GM12872 (cell line): ENCODE measurements at regions not wholly inside any gene's neighbourhood (a gene's known extent, or its start where the extent isn't known, plus 50 kb on each side); places are given as distances from the start of the nearest gene placed in this dataset.

Experiments
- CTCF ChIP-seq: IDR thresholded peaks from 3 replicates; pipeline ENCODE4 v1.5.1; 2011; ENCODE audit warnings: low read depth, mild to moderate bottlenecking, low read length, moderate library complexity; ENCODE audit not compliant: insufficient read depth

- no peak for TF ChIP-seq CTCF
Observed at GRCh38 chr10:4264209-4264865, 479.3 kb upstream of the KLF6 start.

- no peak for TF ChIP-seq CTCF
Observed at GRCh38 chr10:4263601-4263921, 478.6 kb upstream of the KLF6 start.

GRCh38 chr10:4262870-4263600 is 478.0 kb upstream of the KLF6 start:
- no peak for TF ChIP-seq CTCF

- TF ChIP-seq CTCF, result no peak
Observed at GRCh38 chr10:4262449-4262848, 477.4 kb upstream of the KLF6 start.

- no peak for TF ChIP-seq CTCF
Observed at GRCh38 chr10:4260483-4261124, 475.6 kb upstream of the KLF6 start.

- TF ChIP-seq CTCF, result no peak
Observed at GRCh38 chr10:4257939-4258465, 473.0 kb upstream of the KLF6 start.

GRCh38 chr10:4256971-4257370 is 472.0 kb upstream of the KLF6 start:
- TF ChIP-seq CTCF, result no peak
